CD8-positive, alpha-beta memory T cell (primary cell): ENCODE measurements at regions not wholly inside any gene's neighbourhood (a gene's known extent, or its start where the extent isn't known, plus 50 kb on each side); places are given as distances from the start of the nearest gene placed in this dataset.

Experiments
- CTCF ChIA-PET: fragments of 350-600 bp; sonication (Branson Sonifier 250); formaldehyde crosslinking; loops from one replicate; lab custom pipeline; 2021; ENCODE audit warnings: antibody characterized with exemption; lab: Charles Lee
- POLR2A ChIA-PET: fragments of 350-600 bp; sonication (Branson Sonifier 250); formaldehyde crosslinking; loops from one replicate; lab custom pipeline; 2021; ENCODE audit warnings: antibody characterized with exemption; lab: Charles Lee
- DNase-seq, 5 donors: peaks; one replicate each; pipeline versions ENCODE4 v3.0.0 to v3.0.0-alpha.2; 2020 to 2022; ENCODE audit warnings: mixed read lengths in 1 of 5
- H3K27ac ChIP-seq: one replicate; pipeline ENCODE4 v1.7.0; 2013; ENCODE audit warnings: low read depth, mild to moderate bottlenecking, low read length, moderate library complexity
- H3K27me3 ChIP-seq: 2 replicates; pipeline ENCODE4 v1.7.0; 2013; ENCODE audit warnings: low read length, mild to moderate bottlenecking; ENCODE audit not compliant: insufficient read depth, poor library complexity, severe bottlenecking
- H3K36me3 ChIP-seq: 2 replicates; pipeline ENCODE4 v1.7.0; 2013; ENCODE audit warnings: mild to moderate bottlenecking, low read length, moderate library complexity; ENCODE audit not compliant: insufficient read depth
- H3K4me1 ChIP-seq: 2 replicates; pipeline ENCODE4 v1.7.0; 2013; ENCODE audit warnings: mild to moderate bottlenecking, low read length, moderate library complexity; ENCODE audit not compliant: insufficient read depth
- H3K4me3 ChIP-seq: 2 replicates; pipeline ENCODE4 v1.7.0; 2013; ENCODE audit warnings: mild to moderate bottlenecking, low read length
- H3K9me3 ChIP-seq: 2 replicates; pipeline ENCODE4 v1.7.0; 2013; ENCODE audit warnings: mild to moderate bottlenecking, low read length
- H3K27ac Mint-ChIP-seq, 8 donors: one replicate each; pipeline ENCODE4 v1.8.0; 2020 to 2021; ENCODE audit warnings: mixed read lengths in 8 of 8, mild to moderate bottlenecking in 6 of 8, inconsistent platforms in 3 of 8, moderate library complexity in 3 of 8
- H3K27me3 Mint-ChIP-seq, 2 donors: one replicate each; pipeline ENCODE4 v1.8.0; 2020 to 2021; ENCODE audit warnings: mixed read lengths in 2 of 2, mild to moderate bottlenecking in 1 of 2, moderate library complexity in 1 of 2
- H3K36me3 Mint-ChIP-seq, 3 donors: one replicate each; pipeline ENCODE4 v1.8.0; 2020 to 2021; ENCODE audit warnings: mixed read lengths in 3 of 3, inconsistent platforms in 1 of 3, mild to moderate bottlenecking in 1 of 3
- H3K4me1 Mint-ChIP-seq, 3 donors: one replicate each; pipeline ENCODE4 v1.8.0; 2020 to 2021; ENCODE audit warnings: mixed read lengths in 3 of 3, inconsistent platforms in 1 of 3, mild to moderate bottlenecking in 1 of 3
- H3K4me3 Mint-ChIP-seq, 7 donors: one replicate each; pipeline ENCODE4 v1.8.0; 2020 to 2021; ENCODE audit warnings: mixed read lengths in 7 of 7, mild to moderate bottlenecking in 6 of 7, moderate library complexity in 4 of 7, inconsistent platforms in 2 of 7
- H3K9me3 Mint-ChIP-seq, 5 donors: one replicate each; pipeline ENCODE4 v1.8.0; 2020 to 2022; ENCODE audit warnings: mixed read lengths in 5 of 5, mild to moderate bottlenecking in 3 of 5, moderate library complexity in 2 of 5, inconsistent platforms in 1 of 5

DNA sequence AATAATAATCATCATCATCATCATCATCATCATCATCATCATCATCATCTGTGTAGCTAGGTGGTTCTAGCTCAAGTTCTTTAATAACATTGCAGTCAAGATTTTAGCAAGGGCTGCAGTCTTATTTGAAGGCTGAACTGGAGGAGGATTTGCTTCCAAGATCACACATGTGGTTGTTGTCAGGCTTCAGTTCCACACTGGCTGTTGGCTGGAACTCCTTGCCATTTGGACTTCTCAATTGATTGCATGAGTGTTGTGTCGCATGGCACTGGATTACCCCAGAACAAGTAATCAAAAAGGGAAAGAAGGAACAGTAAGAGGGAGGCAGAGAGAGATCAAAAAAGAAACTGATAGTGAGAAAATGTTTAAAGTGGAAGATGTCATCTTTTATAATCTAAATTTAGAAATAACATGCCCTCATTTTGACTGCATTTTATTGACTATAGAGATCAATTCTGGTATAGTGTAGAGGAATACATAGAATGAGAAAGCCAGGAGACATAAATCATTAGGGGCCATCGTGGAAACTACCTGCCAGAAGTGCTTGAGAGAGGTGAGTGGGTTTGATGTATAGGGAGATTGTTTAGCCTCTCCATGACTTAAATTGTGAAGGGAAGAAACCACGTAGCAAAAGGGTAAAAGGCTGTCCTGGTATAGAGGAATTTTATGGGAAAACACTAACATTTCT is 346.6 kb upstream of the RBMS3 start:
- no peak for DNase-seq
- no peaks in the 10 kb centered on the region for H3K36me3 Mint-ChIP-seq
- POLR2A ChIA-PET = no interaction called here
- Histone ChIP-seq H3K9me3 (no peaks in the 10 kb centered on the region), H3K36me3 (no peaks in the 10 kb centered on the region), H3K4me1 (no peaks in the 10 kb centered on the region), H3K4me3 (no peak overlapping the region), H3K27ac (no peak overlapping the region), H3K27me3 (no peaks in the 10 kb centered on the region)
- H3K4me1 Mint-ChIP-seq = no peaks in the 10 kb centered on the region
- H3K4me3 Mint-ChIP-seq = no peak overlapping the region
- H3K27me3 Mint-ChIP-seq = peaks cover 0 to 2% of the 10 kb centered on the region in 2 donors
- peaks cover 0 to 6% (median 0%) of the 10 kb centered on the region in 5 donors for H3K9me3 Mint-ChIP-seq
- H3K27ac Mint-ChIP-seq = no peak overlapping the region
- CTCF ChIA-PET = no interaction called here

DNA sequence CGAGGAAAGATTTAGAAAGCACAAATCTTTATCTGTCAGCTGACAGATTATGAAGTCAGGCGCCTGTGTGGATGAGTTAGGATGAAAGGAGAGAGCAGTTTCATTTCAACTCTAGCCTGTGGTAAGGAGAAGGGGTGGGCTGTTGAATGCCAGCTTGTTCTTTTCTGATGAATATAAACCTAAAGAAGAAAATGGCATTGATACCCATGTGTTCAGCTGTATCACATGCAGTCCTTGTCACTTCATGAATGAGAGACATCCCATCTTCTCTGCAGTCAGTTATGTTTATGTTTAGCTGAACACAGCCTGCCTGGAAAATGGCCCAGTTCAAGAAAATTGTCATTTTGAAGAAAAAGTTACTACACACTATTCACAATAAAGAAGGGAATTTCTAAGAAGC is 345.7 kb upstream of the RBMS3 start:
- H3K4me3 Mint-ChIP-seq = no peak overlapping the region
- Histone ChIP-seq H3K4me1 (no peaks in the 10 kb centered on the region), H3K9me3 (no peaks in the 10 kb centered on the region), H3K27me3 (no peaks in the 10 kb centered on the region), H3K27ac (no peak overlapping the region), H3K36me3 (no peaks in the 10 kb centered on the region), H3K4me3 (no peak overlapping the region)
- ChIA-PET CTCF (no interaction called here), POLR2A (no interaction called here)
- H3K27me3 Mint-ChIP-seq = peaks cover 0 to 2% of the 10 kb centered on the region in 2 donors
- no peak overlapping the region for H3K27ac Mint-ChIP-seq
- no peaks in the 10 kb centered on the region for H3K4me1 Mint-ChIP-seq
- H3K9me3 Mint-ChIP-seq = peaks cover 0 to 6% (median 0%) of the 10 kb centered on the region in 5 donors
- no peak for DNase-seq
- no peaks in the 10 kb centered on the region for H3K36me3 Mint-ChIP-seq

DNA sequence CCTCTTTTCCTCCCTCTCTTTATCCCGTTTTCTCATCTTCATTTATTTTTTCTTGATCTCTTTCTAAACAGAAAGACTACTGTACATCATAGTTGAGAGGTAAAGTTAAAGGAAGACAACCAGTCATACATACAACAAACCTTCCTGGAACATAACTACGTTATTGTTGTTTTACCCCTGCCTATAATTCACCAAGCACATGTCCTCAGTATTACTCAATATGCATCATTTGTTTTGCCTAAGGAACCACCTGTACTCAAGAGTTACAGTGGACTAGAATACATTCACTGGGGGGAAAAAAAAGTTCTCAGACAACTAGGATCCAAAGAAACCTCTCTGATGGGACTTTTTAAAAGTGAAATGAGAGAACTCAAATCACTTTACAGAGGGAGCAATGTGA is 344.7 kb upstream of the RBMS3 start:
- Mint-ChIP-seq H3K27ac (no peak overlapping the region), H3K36me3 (no peaks in the 10 kb centered on the region), H3K4me3 (no peak overlapping the region), H3K27me3 (no peaks in the 10 kb centered on the region), H3K9me3 (peaks cover 0 to 6% (median 0%) of the 10 kb centered on the region in 5 donors), H3K4me1 (no peaks in the 10 kb centered on the region)
- H3K27ac ChIP-seq = no peak overlapping the region
- CTCF ChIA-PET = no interaction called here
- H3K36me3 ChIP-seq = no peaks in the 10 kb centered on the region
- no peaks in the 10 kb centered on the region for H3K4me1 ChIP-seq
- H3K27me3 ChIP-seq = no peaks in the 10 kb centered on the region
- DNase-seq = no peak
- POLR2A ChIA-PET = no interaction called here
- no peaks in the 10 kb centered on the region for H3K9me3 ChIP-seq
- H3K4me3 ChIP-seq = no peak overlapping the region

DNA sequence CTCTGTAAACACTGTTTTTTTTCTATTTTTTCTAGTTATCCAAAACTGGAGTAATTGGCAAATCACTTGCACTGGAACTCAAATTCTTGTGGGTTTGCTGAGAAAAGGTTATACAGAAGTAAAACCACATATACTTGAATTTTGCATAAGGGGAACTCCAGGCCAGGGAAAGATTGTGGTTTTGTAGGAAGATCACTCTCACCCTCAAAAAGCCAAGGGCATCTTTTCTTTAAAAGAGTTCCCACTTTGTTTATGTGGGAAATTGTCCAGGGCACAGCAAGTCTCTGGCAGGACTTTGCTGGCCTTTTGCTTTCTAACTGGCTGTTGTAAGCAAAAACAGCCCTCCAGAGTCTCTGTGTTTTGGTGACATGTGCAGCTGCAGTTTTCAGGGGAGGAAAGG is 340.3 kb upstream of the RBMS3 start:
- Mint-ChIP-seq H3K4me3 (no peak overlapping the region), H3K9me3 (peaks cover 0 to 4% (median 0%) of the 10 kb centered on the region in 5 donors), H3K27me3 (no peaks in the 10 kb centered on the region), H3K4me1 (no peaks in the 10 kb centered on the region), H3K27ac (no peak overlapping the region), H3K36me3 (no peaks in the 10 kb centered on the region)
- CTCF ChIA-PET = no interaction called here
- H3K36me3 ChIP-seq = no peaks in the 10 kb centered on the region
- H3K27me3 ChIP-seq = no peaks in the 10 kb centered on the region
- POLR2A ChIA-PET = no interaction called here
- H3K27ac ChIP-seq = no peak overlapping the region
- no peaks in the 10 kb centered on the region for H3K4me1 ChIP-seq
- H3K9me3 ChIP-seq = no peaks in the 10 kb centered on the region
- no peak for DNase-seq
- H3K4me3 ChIP-seq = no peak overlapping the region

DNA sequence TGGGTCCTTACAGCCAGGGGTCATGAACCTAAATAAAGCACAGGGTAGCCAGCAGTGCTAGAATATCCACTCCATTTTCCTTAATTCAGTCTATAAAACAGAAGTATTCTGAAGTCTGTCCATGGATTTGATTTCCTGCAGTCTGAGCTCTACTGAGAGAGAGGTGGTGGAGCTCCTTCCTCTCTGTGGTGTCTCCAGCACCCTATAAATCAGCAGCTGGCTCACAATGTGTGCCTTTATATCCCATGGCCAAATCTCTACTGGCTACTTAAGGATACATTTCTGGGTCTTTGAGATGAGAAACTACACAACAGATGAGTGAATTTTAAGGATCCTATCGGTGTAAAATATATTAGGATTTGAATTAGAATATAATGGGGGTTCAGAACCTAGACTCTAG is 339.9 kb upstream of the RBMS3 start:
- POLR2A ChIA-PET = no interaction called here
- H3K27ac ChIP-seq = no peak overlapping the region
- CTCF ChIA-PET = no interaction called here

DNA sequence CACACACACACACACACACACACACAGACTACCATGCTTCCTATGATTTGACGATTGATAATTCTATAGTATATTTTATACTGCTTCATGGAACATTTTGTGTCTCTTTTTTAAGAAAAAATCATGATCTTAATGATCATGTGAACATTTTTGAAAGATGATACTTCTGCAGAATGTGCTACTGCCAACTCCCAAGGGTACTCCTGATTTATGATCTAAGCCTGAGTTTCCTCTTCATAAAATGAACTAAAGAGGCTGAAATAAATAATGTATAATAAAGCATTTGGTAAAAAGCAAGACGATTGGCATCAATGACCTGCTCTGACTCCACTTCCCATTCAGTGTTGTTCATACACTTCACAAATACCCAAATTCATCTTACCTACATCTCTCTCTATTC is 333.8 kb upstream of the RBMS3 start:
- H3K36me3 ChIP-seq = no peaks in the 10 kb centered on the region
- H3K4me3 Mint-ChIP-seq = no peak overlapping the region
- no peak overlapping the region for H3K27ac ChIP-seq
- H3K27me3 Mint-ChIP-seq = no peaks in the 10 kb centered on the region
- CTCF ChIA-PET = no interaction called here
- peaks cover 0 to 2% (median 0%) of the 10 kb centered on the region in 5 donors for H3K9me3 Mint-ChIP-seq
- no peaks in the 10 kb centered on the region for H3K27me3 ChIP-seq
- no peak for DNase-seq
- H3K36me3 Mint-ChIP-seq = no peaks in the 10 kb centered on the region
- POLR2A ChIA-PET = no interaction called here
- H3K4me3 ChIP-seq = no peak overlapping the region
- no peaks in the 10 kb centered on the region for H3K9me3 ChIP-seq
- H3K4me1 ChIP-seq = no peaks in the 10 kb centered on the region
- H3K27ac Mint-ChIP-seq = no peak overlapping the region
- no peaks in the 10 kb centered on the region for H3K4me1 Mint-ChIP-seq

More for the DNA sequence above, 339.9 kb upstream of the RBMS3 start:
- Mint-ChIP-seq H3K27ac (no peak overlapping the region), H3K36me3 (no peaks in the 10 kb centered on the region), H3K27me3 (no peaks in the 10 kb centered on the region), H3K9me3 (peaks cover 0 to 3% (median 0%) of the 10 kb centered on the region in 5 donors), H3K4me3 (no peak overlapping the region), H3K4me1 (no peaks in the 10 kb centered on the region)
- H3K9me3 ChIP-seq = no peaks in the 10 kb centered on the region
- no peaks in the 10 kb centered on the region for H3K36me3 ChIP-seq
- no peaks in the 10 kb centered on the region for H3K4me1 ChIP-seq
- DNase-seq = no peak
- no peaks in the 10 kb centered on the region for H3K27me3 ChIP-seq
- H3K4me3 ChIP-seq = no peak overlapping the region

DNA sequence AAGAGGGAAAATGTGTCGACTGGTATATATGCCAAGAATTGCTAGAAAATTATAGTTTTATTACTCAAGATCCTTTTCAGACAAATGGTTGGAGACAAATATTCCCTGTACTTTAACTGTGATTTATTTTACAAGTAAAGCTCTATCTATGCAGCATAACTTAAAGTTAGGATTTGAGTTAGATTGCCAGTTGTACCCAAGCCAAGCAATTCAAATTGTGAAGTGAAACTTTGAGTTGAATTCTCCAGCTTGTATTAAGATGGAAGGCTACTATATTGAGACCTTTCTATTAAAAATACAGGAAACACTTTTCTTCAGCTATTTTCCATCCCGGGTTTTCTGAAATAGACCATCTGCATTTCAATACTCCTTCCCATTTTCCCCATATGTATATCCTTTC is 333.1 kb upstream of the RBMS3 start:
- Mint-ChIP-seq H3K4me3 (no peak overlapping the region), H3K4me1 (no peaks in the 10 kb centered on the region), H3K36me3 (no peaks in the 10 kb centered on the region), H3K9me3 (peaks cover 0 to 2% (median 0%) of the 10 kb centered on the region in 5 donors), H3K27ac (no peak overlapping the region), H3K27me3 (no peaks in the 10 kb centered on the region)
- Histone ChIP-seq H3K4me3 (no peak overlapping the region), H3K27me3 (no peaks in the 10 kb centered on the region), H3K9me3 (no peaks in the 10 kb centered on the region), H3K4me1 (no peaks in the 10 kb centered on the region), H3K36me3 (no peaks in the 10 kb centered on the region), H3K27ac (no peak overlapping the region)
- POLR2A ChIA-PET = no interaction called here
- CTCF ChIA-PET = no interaction called here
- DNase-seq = no peak

DNA sequence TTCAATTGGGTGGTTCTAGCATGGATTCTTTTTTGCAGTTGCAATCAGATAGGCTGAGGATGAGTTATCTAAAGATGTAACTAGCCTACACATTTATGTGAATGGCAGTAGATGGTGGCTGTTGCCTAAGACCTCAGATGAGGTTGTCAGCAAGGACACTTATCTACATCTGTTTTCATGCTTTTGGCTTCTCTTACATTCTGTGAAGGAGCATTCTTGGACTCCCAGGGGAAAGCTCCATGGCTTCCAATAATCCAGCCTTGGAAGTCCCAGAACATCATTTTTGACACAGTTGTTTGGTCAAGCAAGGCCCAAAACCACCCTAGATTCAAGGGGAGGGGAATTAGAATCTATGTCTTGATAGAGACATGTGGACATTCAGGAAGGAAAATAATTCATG is 332.2 kb upstream of the RBMS3 start:
- H3K9me3 Mint-ChIP-seq = peaks cover 0 to 2% (median 0%) of the 10 kb centered on the region in 5 donors
- Histone ChIP-seq H3K4me1 (no peaks in the 10 kb centered on the region), H3K27ac (no peak overlapping the region), H3K4me3 (no peak overlapping the region), H3K27me3 (no peaks in the 10 kb centered on the region), H3K36me3 (no peaks in the 10 kb centered on the region), H3K9me3 (no peaks in the 10 kb centered on the region)
- no peak for DNase-seq
- H3K27ac Mint-ChIP-seq = no peak overlapping the region
- POLR2A ChIA-PET = no interaction called here
- H3K4me3 Mint-ChIP-seq = no peak overlapping the region
- no peaks in the 10 kb centered on the region for H3K36me3 Mint-ChIP-seq
- H3K4me1 Mint-ChIP-seq = no peaks in the 10 kb centered on the region
- CTCF ChIA-PET = no interaction called here
- peaks cover 0 to 1% of the 10 kb centered on the region in 2 donors for H3K27me3 Mint-ChIP-seq
